Stimulated activated naive B cell treated with anti-CD40 and anti-IgM and Interleukin-4, amounts not matched to agents 10 μg/mL and 1 μg/mL and 100 μg/mL, for 72 hours (primary cell): ENCODE measurements at regions not wholly inside any gene's neighbourhood (a gene's known extent, or its start where the extent isn't known, plus 50 kb on each side); places are given as distances from the start of the nearest gene placed in this dataset.

Experiments
- ATAC-seq, 2 donors: fragments of 150-1000 bp; cut with Tn5 transposase; replicated peaks; 2 replicates each; pipeline ENCODE4 v1.10.0; 2021; ENCODE audit warnings: moderate library complexity in 1 of 2
- DNase-seq: peaks from one replicate; pipeline ENCODE4 v3.0.0; 2021
- H3K27ac Mint-ChIP-seq: one replicate; pipeline ENCODE4 v1.8.0; 2022; ENCODE audit warnings: mild to moderate bottlenecking, mixed read lengths
- H3K27me3 Mint-ChIP-seq, 2 donors: one replicate each; pipeline ENCODE4 v1.8.0; 2022; ENCODE audit warnings: mixed read lengths in 2 of 2
- H3K36me3 Mint-ChIP-seq, 2 donors: one replicate each; pipeline ENCODE4 v1.8.0; 2022; ENCODE audit warnings: mixed read lengths in 2 of 2, mild to moderate bottlenecking in 1 of 2
- H3K4me1 Mint-ChIP-seq, 2 donors: one replicate each; pipeline ENCODE4 v1.8.0; 2022; ENCODE audit warnings: mixed read lengths in 2 of 2, mild to moderate bottlenecking in 1 of 2
- H3K4me3 Mint-ChIP-seq, 2 donors: one replicate each; pipeline ENCODE4 v1.8.0; 2022; ENCODE audit warnings: mild to moderate bottlenecking in 2 of 2, mixed read lengths in 2 of 2, moderate library complexity in 1 of 2
- H3K9me3 Mint-ChIP-seq, 2 donors: one replicate each; pipeline ENCODE4 v1.8.0; 2022; ENCODE audit warnings: mixed read lengths in 2 of 2, mild to moderate bottlenecking in 1 of 2

DNA sequence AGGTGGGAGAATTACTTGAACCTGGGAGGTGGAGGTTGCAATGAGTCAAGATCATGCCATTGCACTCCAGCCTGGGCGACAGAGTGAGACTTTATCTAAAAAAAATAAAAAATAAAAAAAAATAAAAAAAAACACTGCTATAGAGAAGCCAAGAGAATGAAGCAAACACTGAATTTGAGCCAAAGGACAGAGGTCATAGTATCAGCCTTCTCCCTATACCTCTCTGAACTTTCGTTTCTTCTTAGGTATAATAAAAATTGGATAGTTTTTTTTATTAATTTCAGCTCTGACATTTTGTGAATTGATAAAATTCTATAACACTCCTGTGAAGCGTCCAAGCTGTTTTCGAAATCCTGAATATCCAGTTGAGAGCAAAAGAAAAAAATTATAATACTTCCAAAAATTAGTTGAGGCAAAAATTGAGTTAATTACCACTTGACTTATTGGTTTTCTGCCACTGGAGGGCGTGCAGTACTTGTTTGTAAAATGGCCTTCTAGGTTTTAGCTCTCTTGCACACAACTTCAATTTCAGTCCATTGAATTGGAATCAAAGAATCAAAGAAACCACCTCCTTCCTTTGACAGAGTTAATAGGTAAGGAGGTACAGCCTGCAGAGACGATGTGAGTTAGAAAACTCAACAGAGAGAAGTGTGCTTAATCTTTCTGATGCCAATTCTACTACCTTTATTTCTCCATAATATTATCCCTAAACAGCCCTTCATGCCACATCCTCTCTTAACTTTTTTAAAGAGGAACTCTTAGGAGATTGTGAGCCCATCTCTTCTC, 143.2 kb downstream of the BBOX1 start:
- Mint-ChIP-seq H3K27ac (no peak overlapping the region), H3K36me3 (no peaks in the 10 kb centered on the region), H3K9me3 (no peaks in the 10 kb centered on the region), H3K4me3 (no peak overlapping the region), H3K4me1 (no peaks in the 10 kb centered on the region), H3K27me3 (peaks cover 10 to 11% of the 10 kb centered on the region in 2 donors)
- ATAC-seq (no peak), DNase-seq (peak; percentile 1)

DNA sequence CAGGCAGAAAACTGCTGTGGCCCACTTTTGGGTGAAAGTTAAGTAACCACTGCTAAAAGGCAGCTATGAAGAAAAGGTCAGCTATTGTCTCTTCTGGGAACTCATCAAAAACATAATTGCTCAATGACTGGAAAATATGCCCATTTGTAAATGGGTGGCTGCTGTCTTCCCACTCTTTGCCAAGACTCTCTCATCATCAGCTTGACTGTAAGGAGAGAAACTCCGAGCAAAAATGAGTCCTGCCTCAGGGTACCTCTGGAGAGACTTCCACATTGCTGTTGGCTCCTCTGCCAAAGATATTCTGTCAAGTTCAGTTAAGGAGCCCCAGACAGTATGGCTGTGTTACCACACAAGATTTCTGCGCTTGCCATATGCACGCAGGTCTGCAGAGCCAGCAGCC, 138.7 kb downstream of the BBOX1 start:
- H3K4me1 Mint-ChIP-seq: no peaks in the 10 kb centered on the region
- ATAC-seq: no peak
- H3K4me3 Mint-ChIP-seq: no peak overlapping the region
- H3K27me3 Mint-ChIP-seq: peaks cover 5 to 17% of the 10 kb centered on the region in 2 donors
- H3K36me3 Mint-ChIP-seq: no peaks in the 10 kb centered on the region
- no peak overlapping the region for H3K27ac Mint-ChIP-seq
- no peaks in the 10 kb centered on the region for H3K9me3 Mint-ChIP-seq
- DNase-seq: no peak

DNA sequence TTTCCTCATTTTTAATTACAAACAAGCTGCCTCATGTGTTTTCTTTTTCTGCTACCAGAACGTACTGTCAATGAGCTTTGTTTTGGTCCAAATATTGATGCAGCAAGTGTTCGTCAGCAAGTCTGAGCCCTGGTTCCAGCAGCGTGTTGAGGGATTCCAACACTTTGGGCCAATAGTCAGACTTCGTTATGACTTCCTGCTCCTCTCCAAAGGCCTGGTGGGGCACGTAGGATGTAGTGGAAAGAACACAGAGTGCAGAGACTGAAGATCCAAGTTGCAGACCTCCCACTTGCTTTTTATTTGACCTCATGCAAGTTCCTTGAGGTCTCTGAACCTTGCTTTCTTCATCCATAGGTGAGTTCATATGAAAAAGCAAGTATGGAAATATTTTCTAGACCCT, 138.2 kb downstream of the BBOX1 start:
- no peaks in the 10 kb centered on the region for H3K36me3 Mint-ChIP-seq
- ATAC-seq (no peak), DNase-seq (no peak)
- H3K4me3 Mint-ChIP-seq: no peak overlapping the region
- peaks cover 5 to 17% of the 10 kb centered on the region in 2 donors for H3K27me3 Mint-ChIP-seq
- no peak overlapping the region for H3K27ac Mint-ChIP-seq
- H3K9me3 Mint-ChIP-seq: no peaks in the 10 kb centered on the region
- no peaks in the 10 kb centered on the region for H3K4me1 Mint-ChIP-seq
